ENCODE measurements at regions not wholly inside any gene's neighbourhood (a gene's known extent, or its start where the extent isn't known, plus 50 kb on each side); places are given as distances from the start of the nearest gene placed in this dataset.

- no peak for TF ChIP-seq POLR2A (IDR thresholded peaks at IDR 0.05)
- no peak for TF ChIP-seq CTCF (IDR thresholded peaks at IDR 0.05)
Observed at GRCh38 chr2:184041777-184042176, 556.6 kb upstream of the ZNF804A start.

Measured in thyroid gland (tissue), 4 donors.